Fibroblast of mammary gland (primary cell): ENCODE measurements at regions not wholly inside any gene's neighbourhood (a gene's known extent, or its start where the extent isn't known, plus 50 kb on each side); places are given as distances from the start of the nearest gene placed in this dataset.

Source experiments
- DNase-seq: peaks from one replicate; pipeline ENCODE4 v3.0.0-alpha.2; 2010; ENCODE audit warnings: low read depth
- H3K4me3 ChIP-seq: 2 replicates; pipeline ENCODE4 v1.5.1; 2011; ENCODE audit warnings: low read depth, mild to moderate bottlenecking, low read length, moderate library complexity; ENCODE audit not compliant: control insufficient read depth
- TF ChIP-seq, protein P1 (sequence below): conservative IDR thresholded peaks from 2 replicates; pipeline ENCODE4 v1.5.1; 2011; ENCODE audit warnings: low read depth, low read length, inconsistent platforms; ENCODE audit not compliant: control insufficient read depth, insufficient read depth

- H3K4me3 ChIP-seq: no peak overlapping the region
- no peak for DNase-seq
- TF ChIP-seq, protein P1, sequence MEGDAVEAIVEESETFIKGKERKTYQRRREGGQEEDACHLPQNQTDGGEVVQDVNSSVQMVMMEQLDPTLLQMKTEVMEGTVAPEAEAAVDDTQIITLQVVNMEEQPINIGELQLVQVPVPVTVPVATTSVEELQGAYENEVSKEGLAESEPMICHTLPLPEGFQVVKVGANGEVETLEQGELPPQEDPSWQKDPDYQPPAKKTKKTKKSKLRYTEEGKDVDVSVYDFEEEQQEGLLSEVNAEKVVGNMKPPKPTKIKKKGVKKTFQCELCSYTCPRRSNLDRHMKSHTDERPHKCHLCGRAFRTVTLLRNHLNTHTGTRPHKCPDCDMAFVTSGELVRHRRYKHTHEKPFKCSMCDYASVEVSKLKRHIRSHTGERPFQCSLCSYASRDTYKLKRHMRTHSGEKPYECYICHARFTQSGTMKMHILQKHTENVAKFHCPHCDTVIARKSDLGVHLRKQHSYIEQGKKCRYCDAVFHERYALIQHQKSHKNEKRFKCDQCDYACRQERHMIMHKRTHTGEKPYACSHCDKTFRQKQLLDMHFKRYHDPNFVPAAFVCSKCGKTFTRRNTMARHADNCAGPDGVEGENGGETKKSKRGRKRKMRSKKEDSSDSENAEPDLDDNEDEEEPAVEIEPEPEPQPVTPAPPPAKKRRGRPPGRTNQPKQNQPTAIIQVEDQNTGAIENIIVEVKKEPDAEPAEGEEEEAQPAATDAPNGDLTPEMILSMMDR: no peak
Observed at GRCh38 chr4:100674976-100675375, 157.2 kb upstream of the EMCN start.

GRCh38 chr4:100657187-100657586, 139.4 kb upstream of the EMCN start:
- DNase-seq: no peak
- H3K4me3 ChIP-seq: no peak overlapping the region

GRCh38 chr4:100651499-100652175, 133.8 kb upstream of the EMCN start:
- no peak overlapping the region for H3K4me3 ChIP-seq
- TF ChIP-seq, protein P1: no peak
- no peak for DNase-seq

More at GRCh38 chr4:100657187-100657586, 139.4 kb upstream of the EMCN start:
- TF ChIP-seq, protein P1: no peak

GRCh38 chr4:100649417-100649816, 131.6 kb upstream of the EMCN start:
- H3K4me3 ChIP-seq: no peak overlapping the region
- no peak for DNase-seq
- TF ChIP-seq, protein P1: no peak

GRCh38 chr4:100644150-100644549, 126.3 kb upstream of the EMCN start:
- DNase-seq: no peak
- no peak overlapping the region for H3K4me3 ChIP-seq
- TF ChIP-seq, protein P1: no peak

GRCh38 chr4:100641336-100641735, 123.5 kb upstream of the EMCN start:
- no peak for DNase-seq
- H3K4me3 ChIP-seq: no peak overlapping the region
- TF ChIP-seq, protein P1: no peak
